ENCODE measurements at regions not wholly inside any gene's neighbourhood (a gene's known extent, or its start where the extent isn't known, plus 50 kb on each side); places are given as distances from the start of the nearest gene placed in this dataset.

DNA sequence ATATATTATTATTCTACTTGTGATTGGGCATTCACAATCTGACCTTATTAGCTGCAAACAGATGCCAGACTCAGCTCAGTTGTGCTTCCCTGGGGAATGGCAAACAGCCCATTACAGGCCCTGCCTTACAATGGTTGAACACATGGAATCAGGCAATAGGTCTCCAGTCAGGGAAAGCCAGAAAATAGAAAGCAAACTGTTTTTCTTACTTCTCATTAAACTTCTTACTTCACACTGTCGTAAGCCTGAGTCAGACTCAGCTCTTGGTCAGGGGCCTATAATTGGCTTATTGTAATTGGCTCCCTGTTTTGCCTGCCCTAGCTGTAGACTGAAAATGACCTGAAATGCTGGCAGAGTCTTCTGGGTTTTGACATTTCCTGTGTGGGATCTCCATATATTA, 77.0 kb upstream of the CA10 start:
- no peak overlapping the region for H3K4me3 ChIP-seq (ENCODE audit: low read depth, low read length, poor library complexity, severe bottlenecking)
- POLR2A ChIA-PET (ENCODE audit: low non-redundant PET), result no interaction called here
- H3K36me3 ChIP-seq (ENCODE audit: insufficient read depth, low read length, poor library complexity, severe bottlenecking), result no peaks in the 10 kb centered on the region
- CTCF ChIA-PET, result no interaction called here
- intact Hi-C loops (cut with micrococcal nuclease; ENCODE audit: unreplicated experiment), result no loop called here
- H3K27me3 ChIP-seq (replicated peaks; ENCODE audit: insufficient read depth, low read depth, low read length, poor library complexity), result no peaks in the 10 kb centered on the region
- peak; percentile 0 for DNase-seq (ENCODE audit: low spot score)
- H3K9me3 ChIP-seq (ENCODE audit: low read depth, low read length, poor library complexity, severe bottlenecking), result no peaks in the 10 kb centered on the region
- TF ChIP-seq EZH2 (IDR thresholded peaks at IDR 0.05; ENCODE audit: borderline replicate concordance, low read depth, low read length, poor library complexity, severe bottlenecking), result no peak
- TF ChIP-seq, protein P1, sequence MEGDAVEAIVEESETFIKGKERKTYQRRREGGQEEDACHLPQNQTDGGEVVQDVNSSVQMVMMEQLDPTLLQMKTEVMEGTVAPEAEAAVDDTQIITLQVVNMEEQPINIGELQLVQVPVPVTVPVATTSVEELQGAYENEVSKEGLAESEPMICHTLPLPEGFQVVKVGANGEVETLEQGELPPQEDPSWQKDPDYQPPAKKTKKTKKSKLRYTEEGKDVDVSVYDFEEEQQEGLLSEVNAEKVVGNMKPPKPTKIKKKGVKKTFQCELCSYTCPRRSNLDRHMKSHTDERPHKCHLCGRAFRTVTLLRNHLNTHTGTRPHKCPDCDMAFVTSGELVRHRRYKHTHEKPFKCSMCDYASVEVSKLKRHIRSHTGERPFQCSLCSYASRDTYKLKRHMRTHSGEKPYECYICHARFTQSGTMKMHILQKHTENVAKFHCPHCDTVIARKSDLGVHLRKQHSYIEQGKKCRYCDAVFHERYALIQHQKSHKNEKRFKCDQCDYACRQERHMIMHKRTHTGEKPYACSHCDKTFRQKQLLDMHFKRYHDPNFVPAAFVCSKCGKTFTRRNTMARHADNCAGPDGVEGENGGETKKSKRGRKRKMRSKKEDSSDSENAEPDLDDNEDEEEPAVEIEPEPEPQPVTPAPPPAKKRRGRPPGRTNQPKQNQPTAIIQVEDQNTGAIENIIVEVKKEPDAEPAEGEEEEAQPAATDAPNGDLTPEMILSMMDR (conservative IDR thresholded peaks at IDR 0.05; ENCODE audit: low read depth, low read length), result no peak
- H3K4me1 ChIP-seq (ENCODE audit: insufficient read depth, low read length, poor library complexity, severe bottlenecking), result no peaks in the 10 kb centered on the region
- no peak overlapping the region for H3K27ac ChIP-seq (ENCODE audit: low read depth, low read length, poor library complexity, severe bottlenecking)
- BruUV-seq (replicated peaks), result no TSS peak

DNA sequence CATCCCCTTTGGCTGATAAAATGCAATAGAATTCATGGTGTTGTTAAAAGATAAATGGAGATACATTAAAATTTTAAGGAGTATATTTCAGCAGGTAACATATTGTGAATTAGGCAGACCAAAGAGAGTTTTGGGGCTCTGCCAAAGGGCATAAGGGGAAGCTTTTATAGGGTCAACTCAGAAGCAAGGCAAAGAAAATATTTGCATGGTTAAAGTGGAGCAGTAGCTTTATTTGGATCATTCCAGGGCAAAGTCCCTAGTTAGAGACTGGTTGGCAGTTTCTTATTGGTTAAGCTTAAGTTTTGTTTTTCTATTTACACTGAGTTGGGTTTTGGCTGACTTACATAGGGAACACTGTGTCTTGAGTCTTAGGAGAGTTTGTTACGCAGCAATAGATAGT, 75.1 kb upstream of the CA10 start:
- POLR2A ChIA-PET (ENCODE audit: low non-redundant PET), result no interaction called here
- H3K27ac ChIP-seq (ENCODE audit: low read depth, low read length, poor library complexity, severe bottlenecking), result no peak overlapping the region
- no peak overlapping the region for H3K4me3 ChIP-seq (ENCODE audit: low read depth, low read length, poor library complexity, severe bottlenecking)
- no peaks in the 10 kb centered on the region for H3K27me3 ChIP-seq (replicated peaks; ENCODE audit: insufficient read depth, low read depth, low read length, poor library complexity)
- H3K9me3 ChIP-seq (ENCODE audit: low read depth, low read length, poor library complexity, severe bottlenecking), result no peaks in the 10 kb centered on the region
- intact Hi-C loops (cut with micrococcal nuclease; ENCODE audit: unreplicated experiment), result no loop called here
- TF ChIP-seq, protein P1 (conservative IDR thresholded peaks at IDR 0.05; ENCODE audit: low read depth, low read length), result no peak
- TF ChIP-seq EZH2 (IDR thresholded peaks at IDR 0.05; ENCODE audit: borderline replicate concordance, low read depth, low read length, poor library complexity, severe bottlenecking), result no peak
- BruUV-seq (replicated peaks), result no TSS peak
- H3K36me3 ChIP-seq (ENCODE audit: insufficient read depth, low read length, poor library complexity, severe bottlenecking), result no peaks in the 10 kb centered on the region
- no peaks in the 10 kb centered on the region for H3K4me1 ChIP-seq (ENCODE audit: insufficient read depth, low read length, poor library complexity, severe bottlenecking)
- no peak for DNase-seq (ENCODE audit: low spot score)
- CTCF ChIA-PET, result no interaction called here

DNA sequence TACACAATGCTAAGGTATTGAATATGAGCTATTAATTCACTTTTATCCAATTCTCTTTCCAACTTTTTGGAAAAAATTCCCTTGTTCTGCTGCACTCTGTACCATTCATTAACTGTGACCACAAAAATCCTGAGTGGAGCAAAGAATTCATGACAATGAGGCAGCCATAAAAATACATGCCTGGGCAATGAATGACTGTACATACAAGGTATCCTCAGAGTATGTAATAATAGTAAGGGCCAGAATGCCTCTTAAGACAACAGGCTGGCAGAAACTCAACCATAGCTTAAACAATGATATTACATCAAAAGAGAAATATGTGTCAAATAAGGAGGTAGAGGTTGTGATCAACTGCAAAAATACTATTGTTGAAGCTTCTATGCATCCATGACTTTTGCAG, 74.7 kb upstream of the CA10 start:
- no TSS peak for BruUV-seq (replicated peaks)
- DNase-seq (ENCODE audit: low spot score), result no peak
- Histone ChIP-seq H3K4me1 (ENCODE audit: insufficient read depth, low read length, poor library complexity, severe bottlenecking) (no peaks in the 10 kb centered on the region), H3K27ac (ENCODE audit: low read depth, low read length, poor library complexity, severe bottlenecking) (no peak overlapping the region), H3K4me3 (ENCODE audit: low read depth, low read length, poor library complexity, severe bottlenecking) (no peak overlapping the region), H3K36me3 (ENCODE audit: insufficient read depth, low read length, poor library complexity, severe bottlenecking) (no peaks in the 10 kb centered on the region), H3K27me3 (replicated peaks; ENCODE audit: insufficient read depth, low read depth, low read length, poor library complexity) (no peaks in the 10 kb centered on the region), H3K9me3 (ENCODE audit: low read depth, low read length, poor library complexity, severe bottlenecking) (no peaks in the 10 kb centered on the region)
- ChIA-PET POLR2A (ENCODE audit: low non-redundant PET) (no interaction called here), CTCF (no interaction called here)
- TF ChIP-seq, protein P1 (conservative IDR thresholded peaks at IDR 0.05; ENCODE audit: low read depth, low read length), result no peak
- TF ChIP-seq EZH2 (IDR thresholded peaks at IDR 0.05; ENCODE audit: borderline replicate concordance, low read depth, low read length, poor library complexity, severe bottlenecking), result no peak
- intact Hi-C loops (cut with micrococcal nuclease; ENCODE audit: unreplicated experiment), result no loop called here

Data from A673 (cell line).